Stimulated activated CD4-positive, alpha-beta T cell treated with anti-CD3 and anti-CD28 coated beads, Interleukin-4, amount 100 ng/mL, for 24 hours (primary cell): ENCODE measurements at regions not wholly inside any gene's neighbourhood (a gene's known extent, or its start where the extent isn't known, plus 50 kb on each side); places are given as distances from the start of the nearest gene placed in this dataset.
A peak's percentile ranks its signal among the peaks of the same experiment; 100 is the strongest.

Experiments used
- DNase-seq: peaks from one replicate; pipeline ENCODE4 v3.0.0-alpha.2; 2020

DNA sequence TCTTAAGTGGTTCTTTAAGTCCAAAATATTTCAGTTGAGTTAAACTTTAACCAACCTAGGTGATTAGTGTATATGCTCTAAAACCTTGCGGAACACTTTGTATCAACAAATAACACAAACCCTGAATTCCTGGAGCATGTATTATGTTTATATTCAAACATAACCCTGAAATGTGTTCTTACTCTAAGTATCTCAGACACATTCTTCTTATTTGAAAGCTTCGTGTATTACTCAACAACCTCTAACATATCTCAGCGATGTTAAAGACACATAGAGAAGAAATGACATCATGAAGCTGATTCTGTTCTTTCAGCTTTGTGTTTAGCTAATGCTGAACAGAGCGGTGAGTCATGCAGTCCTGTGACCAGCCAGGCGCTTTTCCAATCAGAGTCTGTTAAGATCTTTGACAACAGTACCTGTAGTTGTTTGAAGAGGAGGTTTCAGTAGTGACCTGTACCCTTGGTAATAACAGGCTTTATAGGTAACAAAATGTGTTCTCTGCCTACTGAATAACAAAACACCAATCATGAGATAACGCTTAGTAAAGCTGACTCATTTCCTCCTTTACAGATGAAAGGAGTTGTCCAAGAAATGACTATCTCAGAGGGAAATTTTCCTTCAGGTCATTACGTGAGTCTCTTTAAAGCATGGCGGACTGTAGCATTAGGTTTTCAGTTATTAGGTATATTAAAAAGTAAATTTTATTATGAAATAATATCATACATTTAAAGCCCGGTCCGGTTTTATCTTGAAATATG, 67.3 kb upstream of the KLF6 start:
- peak; percentile 80 for DNase-seq

DNA sequence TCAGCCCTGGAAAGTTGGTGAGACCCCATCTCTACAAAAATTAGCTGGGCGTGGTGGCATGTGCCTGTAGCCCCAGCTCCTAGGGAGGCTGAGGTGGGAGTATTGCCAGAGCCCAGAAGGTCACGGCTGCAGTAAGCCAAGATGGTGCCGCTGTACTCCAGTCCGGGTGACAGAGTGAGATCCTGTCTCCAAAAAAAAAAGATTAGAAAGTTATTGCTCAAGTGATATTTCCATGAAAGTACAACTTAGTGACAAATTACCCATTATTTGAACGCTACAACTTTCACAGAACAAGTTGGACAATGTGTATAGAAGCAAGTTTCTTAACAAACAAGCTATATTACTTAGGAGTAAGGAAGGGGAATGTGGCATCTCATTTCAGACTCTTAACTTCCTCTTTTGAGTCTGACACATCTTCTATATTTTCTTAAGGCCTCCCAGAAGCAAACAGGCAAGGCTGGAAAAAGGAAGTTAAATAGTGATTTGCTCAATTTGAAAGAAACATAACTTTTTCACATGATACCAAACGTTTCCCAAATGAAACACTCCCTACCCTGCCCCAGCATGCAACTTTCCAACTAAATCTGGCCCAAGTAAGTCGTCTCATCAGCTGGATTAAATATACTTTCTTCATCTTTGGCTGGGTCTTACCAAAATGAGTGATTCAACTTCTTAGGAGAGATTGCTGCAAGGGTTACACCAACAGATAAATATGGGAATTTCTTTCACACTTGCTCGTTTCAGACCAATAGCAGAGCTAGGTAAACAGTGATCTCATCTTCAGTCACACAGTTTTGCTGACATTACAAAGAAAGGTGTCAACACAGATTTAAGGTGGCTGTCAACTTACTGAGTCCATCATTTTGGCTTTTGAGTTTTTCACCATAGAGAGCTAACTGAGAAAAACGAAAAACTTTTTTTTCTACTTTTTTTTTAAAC, 66.3 kb upstream of the KLF6 start:
- no peak for DNase-seq

DNA sequence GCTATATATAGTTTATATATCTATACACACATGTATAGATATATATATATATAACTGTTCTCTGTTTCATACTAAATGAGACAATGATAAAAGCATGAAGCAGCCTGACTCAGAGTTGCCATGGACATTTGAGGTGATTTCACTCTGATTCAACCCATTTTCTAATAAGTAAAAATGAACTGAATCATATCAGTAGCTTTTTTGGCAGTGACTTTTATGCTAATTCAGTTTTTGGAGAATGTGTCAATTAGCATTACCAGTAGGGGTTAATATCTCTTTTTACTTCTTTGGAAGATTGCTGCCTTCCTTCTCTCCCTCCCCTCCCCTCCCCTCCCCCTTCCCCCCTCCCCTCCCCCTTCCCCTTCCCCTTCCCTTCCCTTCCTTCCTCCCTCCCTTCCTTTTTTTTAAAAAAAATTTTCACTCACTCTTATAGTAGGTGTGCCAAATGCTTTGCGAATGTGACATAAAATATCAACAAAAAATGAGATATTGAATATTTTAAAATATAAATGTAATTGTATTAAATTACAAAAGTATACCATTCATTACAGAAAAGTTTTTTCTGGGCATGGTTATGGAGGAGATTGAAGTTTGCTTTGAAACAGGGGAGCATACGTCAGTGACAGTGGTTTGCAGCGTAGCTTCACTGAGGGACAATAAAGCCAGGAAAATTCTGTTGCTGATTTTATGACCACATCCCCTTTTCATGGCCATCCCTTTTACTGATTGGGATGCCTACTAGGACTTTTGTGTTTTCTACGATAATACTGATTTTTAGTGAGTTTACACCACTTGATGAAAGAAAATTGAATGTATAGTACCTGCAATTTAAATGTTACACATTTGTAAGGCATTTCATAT, 64.0 kb upstream of the KLF6 start:
- peak; percentile 64 for DNase-seq

DNA sequence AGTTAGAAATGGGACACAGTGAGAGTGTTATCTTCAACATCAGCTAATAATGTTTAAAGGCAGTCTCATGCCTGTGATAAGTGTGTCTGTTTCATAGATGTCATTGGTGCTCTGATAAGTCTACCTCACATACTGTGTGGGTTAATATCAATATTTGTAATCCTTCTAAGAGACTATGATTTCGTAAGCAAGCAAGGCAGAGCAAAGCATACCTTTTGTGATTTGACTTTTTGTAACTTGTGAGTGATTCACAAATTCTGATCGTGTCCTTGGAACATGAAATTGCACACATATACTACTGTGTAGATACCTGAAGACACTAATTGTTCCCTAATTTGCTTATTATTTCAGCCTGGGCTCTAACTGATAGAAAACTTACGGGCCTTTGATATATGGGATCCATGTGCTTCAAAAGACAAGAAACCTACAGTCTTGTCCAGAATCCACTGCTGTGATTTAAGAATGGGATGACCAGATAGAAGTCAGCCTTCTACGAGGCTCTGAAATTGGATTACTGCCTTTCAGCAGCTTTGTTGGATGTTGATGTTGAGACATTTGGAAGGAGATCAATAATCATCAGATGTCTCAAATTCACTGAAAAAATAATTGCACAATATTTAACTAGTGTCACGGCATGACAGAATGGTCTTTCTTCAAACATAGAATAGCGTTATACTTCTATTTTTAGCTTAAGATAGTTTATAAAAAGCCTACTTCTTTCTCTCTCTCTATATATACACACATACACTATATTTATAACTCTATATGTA, 63.2 kb upstream of the KLF6 start:
- DNase-seq, result no peak

DNA sequence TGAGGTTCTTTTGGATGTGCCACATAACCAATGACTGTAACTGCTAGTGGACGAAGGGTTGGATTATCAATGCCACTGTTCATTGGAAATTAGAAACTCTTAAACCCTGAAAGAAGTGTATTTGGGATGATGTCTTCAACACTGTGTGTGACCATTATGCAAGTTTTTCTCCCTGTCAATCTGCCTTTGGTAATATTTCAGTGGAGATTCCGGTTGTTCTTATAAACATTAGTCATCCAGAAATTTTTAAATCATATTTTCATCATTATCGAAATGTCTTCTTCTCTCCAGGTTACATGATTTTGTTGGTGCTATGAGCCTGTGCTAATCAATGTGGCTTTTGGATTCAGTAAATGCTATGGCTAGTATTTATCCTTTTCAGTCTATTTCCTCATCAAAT, 61.7 kb upstream of the KLF6 start:
- no peak for DNase-seq

DNA sequence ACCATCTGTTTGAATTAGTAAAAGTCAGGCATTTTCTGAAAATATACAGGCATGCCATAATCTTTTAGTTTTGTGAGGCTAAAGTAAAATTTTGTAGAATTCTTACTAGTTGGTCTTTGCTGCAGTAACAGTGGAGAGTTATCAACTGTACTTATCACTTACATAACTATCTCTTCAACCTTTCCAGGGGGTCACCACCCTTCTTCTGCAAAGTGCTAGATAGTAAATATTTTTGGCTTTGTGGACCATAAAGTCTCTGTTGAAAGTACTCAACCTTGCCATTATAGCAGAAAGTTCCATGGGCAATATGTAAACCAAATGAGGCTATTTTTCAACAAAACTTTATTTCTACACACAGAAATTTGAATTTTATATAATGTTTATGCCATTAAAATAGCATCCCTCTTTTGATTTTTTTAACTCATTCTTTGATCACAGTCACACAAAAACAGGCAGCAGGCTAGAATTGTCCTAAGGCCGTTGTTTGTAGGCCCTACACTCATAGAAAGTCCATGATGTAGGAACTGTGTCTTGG, 59.5 kb upstream of the KLF6 start:
- DNase-seq, result no peak

DNA sequence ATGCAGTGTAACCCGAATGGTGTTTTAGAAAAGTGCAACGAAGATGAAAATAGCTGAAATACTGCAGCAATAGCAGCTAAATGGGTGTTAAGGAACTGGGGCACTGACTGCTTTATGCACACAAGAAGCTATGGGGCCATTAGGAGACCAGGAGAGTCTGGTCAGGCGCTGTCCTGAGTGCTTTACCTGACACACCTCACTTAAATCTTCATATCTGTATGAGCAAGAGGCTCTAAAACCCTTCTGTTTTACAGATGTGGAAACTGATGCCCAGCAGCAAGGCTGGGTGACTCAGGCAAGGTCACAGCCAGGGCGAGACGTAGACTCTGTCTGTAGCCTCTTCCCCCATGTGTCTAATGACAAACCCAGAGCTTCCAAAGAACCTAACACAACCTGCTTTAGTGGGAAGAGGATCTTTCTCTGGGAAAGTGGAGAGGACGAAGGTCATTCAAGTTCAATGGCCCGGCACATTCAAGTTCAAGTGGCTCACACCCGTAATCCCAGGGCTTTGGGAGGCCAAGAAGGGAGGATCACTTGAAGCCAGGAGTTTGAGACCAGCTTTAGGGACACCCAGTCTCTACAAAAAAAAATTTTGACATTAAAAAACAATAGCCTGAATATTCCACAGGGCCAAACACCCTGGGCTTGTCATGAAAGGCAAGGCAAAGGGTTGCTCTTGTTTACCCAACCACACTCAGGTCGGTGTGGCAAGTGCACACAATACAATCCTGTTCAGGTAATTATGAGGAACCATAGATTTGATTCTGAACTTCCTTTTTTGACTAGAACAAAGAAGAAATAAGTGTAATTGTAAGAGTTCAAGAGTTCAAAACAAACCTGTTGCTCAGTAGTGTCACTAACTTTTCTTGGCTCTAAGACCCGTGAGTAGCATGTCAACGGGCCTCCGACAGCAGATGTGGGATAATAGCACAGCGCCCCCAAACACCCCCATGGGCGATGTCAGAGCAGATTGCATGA, 53.7 kb upstream of the KLF6 start:
- no peak for DNase-seq

DNA sequence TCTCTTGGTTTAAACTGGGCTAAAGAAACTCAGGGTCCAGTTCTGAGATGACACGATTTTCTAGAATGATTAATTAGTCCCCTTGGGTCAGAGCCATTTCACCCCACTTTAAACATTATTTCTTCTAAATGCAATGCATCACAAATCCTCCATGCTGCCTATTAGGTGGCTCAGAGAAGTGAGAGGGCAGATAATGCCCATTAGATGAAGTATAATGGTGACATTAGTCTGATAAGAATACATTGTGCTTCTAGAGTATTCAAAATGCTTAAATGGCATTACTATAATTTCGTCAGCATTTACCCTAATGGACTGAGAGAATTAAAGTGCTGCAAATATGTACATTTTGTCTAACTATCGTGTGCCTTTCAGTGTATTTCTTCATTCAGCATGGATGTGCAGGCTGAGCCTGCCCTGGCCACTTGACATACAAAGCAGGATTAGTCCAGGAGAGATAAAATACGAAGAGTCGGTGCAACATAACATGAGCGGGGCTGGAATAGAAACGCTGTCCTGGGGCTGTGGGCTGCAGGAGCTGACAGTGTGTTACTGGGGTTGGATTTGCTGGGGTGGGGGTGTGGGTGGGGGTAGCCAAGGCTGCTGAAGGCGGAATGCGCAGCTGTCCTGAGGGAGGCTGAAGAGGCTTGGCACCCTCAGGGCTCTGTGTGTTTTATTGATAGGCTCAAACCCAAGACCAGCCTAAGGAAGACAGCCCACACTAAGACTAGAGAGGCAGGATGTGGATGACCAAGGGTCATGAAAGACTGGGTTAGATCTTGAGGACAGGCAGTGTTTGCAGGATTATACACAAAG, 52.8 kb upstream of the KLF6 start:
- DNase-seq, result no peak

DNA sequence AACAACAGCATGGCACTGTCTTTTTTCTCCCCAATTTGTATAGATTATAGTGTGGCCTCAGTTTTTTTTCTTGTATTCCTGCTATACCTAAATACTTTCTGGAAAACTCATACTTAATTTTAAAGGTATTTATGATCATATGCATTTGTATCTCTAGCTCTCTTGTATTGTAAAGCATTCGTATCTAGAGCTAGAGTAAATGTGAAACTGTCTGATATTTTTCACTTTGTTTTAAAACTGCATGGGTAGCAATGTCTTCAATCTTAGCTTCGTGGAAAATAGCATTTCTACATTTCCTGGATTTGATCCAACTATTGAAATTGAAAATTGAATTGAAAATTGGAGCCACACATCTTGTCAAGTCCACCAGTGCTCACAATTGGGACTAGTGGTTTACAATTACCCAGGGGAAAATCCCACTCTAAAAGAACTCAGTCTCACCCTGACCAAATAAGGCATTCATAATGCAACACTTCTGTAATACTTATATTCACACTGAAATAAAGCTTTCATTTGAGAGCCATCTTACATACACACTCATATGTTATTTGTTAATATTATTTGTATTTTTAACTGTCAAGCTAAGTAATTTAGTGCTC, 51.3 kb upstream of the KLF6 start:
- DNase-seq, result no peak

DNA sequence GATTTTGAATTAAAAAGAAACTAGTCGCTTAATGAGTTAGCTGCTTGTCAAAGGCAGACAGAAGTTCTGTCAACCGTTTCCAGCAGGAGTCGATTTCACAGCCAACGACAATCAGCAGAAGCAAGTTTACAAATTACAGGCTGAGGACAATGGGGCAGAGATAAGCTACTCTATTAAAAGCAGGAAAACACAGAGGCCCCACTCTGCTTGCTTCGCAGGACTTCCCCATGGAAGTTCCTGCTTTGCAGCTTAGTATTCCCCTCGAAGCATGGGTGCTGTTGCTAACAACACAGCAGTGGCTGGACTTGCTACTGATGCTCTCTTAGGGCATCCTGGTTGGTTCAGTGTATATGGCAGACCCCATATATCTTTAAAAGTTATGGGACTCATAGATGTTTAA, 50.8 kb upstream of the KLF6 start:
- DNase-seq, result no peak

DNA sequence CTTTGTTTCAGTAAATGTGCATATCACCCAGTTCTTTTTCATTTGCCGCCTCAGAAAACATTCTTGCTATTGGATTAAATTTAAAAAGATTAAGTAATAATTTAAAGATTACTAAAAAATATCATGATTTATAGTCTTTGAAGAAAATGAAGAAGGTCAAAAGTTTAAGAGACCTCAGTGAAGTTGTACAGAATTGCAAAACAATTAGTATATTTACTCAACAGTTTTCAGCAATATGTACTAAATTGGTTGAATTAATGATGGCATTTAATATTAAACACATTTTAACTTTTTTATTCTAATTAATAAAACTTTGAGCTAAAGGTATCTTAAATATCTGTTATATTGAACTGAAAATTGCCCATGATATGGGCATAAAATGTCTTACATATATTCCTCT, 49.9 kb upstream of the KLF6 start:
- DNase-seq, result no peak
